ENCODE measurements at regions not wholly inside any gene's neighbourhood (a gene's known extent, or its start where the extent isn't known, plus 50 kb on each side); places are given as distances from the start of the nearest gene placed in this dataset.

DNA sequence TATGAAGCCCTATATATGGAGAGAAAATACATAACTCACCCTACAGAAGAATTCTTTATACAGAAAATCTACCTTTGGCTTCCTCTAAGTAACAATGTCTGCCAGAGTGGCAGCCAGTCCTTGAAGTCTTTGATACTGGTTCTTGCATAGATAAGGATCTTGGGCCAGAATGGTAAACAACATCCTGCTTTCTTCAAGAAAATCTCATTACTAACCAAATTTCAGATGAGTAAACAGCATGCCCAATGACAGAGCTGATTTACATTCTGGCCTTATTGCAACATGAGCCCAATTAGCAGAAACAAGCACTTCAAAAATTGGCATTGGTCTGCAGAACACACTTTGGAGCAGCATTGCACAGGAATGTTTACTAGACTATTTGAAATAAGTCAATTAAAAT lies 336.5 kb upstream of the ST6GAL2 start:
- Histone ChIP-seq H3K79me2 (ENCODE audit: low read length) (no peaks in the 10 kb centered on the region), H3K4me3 (ENCODE audit: low read length) (no peak overlapping the region), H2AFZ (ENCODE audit: low read length) (no peak overlapping the region), H3K36me3 (ENCODE audit: insufficient read depth, low read length) (peaks cover 2% of the 10 kb centered on the region; the same call in 1 of the 2 replicates), H3K9me3 (ENCODE audit: low read length) (no peaks in the 10 kb centered on the region), H4K20me1 (ENCODE audit: insufficient read depth, low read depth, low read length) (no peaks in the 10 kb centered on the region), H3K4me2 (ENCODE audit: low read depth, low read length, poor library complexity, severe bottlenecking) (no peak overlapping the region), H3K9ac (ENCODE audit: low read length) (no peak overlapping the region), H3K9me2 (replicated peaks; ENCODE audit: insufficient read depth, low read length) (no peaks in the 10 kb centered on the region), H3K4me1 (ENCODE audit: low read length) (peaks cover 13% of the 10 kb centered on the region; the same call in 1 of the 2 replicates), H3K27me3 (ENCODE audit: low read length) (peaks cover 3% of the 10 kb centered on the region; the same call in 1 of the 2 replicates), H3K27ac (ENCODE audit: low read length) (no peak overlapping the region)
- no peak for DNase-seq

DNA sequence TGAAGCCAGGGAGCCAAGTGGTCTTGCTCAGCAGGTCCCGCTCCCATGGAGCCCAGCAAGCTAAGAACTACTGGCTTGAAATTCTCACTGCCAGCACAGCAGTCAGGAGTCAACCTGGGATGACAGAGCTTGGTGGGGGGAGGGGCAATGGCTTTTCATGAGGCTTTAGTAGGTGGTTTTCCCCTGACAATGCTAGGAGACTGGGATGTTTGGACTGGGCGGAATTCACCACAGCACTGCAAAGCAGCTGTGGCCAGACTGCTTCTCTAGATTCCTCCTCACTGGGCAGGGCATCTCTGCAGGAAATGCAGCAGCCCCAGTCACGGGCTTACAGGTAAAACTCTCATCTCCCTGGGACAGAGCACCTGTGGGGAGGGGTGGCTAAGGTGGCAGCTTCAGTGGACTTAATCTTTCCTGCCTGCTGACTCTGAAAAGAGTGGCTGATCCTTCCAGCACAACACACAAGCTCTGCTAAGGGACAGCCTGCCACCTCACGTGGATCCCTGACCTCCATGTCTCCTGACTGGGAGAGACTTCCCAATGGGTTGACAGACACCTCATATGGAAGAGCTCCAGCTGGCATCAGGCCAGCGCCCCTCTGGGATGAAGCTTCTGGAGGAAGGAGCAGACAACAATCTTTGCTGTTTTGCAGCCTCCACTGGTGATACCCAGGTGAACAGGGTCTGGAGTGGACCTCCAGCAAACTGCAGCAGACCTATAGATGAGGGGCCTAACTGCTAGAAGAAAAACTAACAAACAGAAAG lies 349.7 kb upstream of the ST6GAL2 start:
- H3K9ac ChIP-seq (ENCODE audit: low read length): no peak overlapping the region
- no peak overlapping the region for H2AFZ ChIP-seq (ENCODE audit: low read length)
- no peak overlapping the region for H3K4me2 ChIP-seq (ENCODE audit: low read depth, low read length, poor library complexity, severe bottlenecking)
- no peaks in the 10 kb centered on the region for H3K4me1 ChIP-seq (ENCODE audit: low read length)
- H3K79me2 ChIP-seq (ENCODE audit: low read length): no peaks in the 10 kb centered on the region
- H3K27me3 ChIP-seq (ENCODE audit: low read length): peaks cover 7% of the 10 kb centered on the region; the same call in 1 of the 2 replicates
- H3K9me3 ChIP-seq (ENCODE audit: low read length): no peaks in the 10 kb centered on the region
- no peaks in the 10 kb centered on the region for H3K36me3 ChIP-seq (ENCODE audit: insufficient read depth, low read length)
- no peak for DNase-seq
- no peaks in the 10 kb centered on the region for H4K20me1 ChIP-seq (ENCODE audit: insufficient read depth, low read depth, low read length)
- H3K27ac ChIP-seq (ENCODE audit: low read length): no peak overlapping the region
- H3K4me3 ChIP-seq (ENCODE audit: low read length): no peak overlapping the region
- no peaks in the 10 kb centered on the region for H3K9me2 ChIP-seq (replicated peaks; ENCODE audit: insufficient read depth, low read length)

DNA sequence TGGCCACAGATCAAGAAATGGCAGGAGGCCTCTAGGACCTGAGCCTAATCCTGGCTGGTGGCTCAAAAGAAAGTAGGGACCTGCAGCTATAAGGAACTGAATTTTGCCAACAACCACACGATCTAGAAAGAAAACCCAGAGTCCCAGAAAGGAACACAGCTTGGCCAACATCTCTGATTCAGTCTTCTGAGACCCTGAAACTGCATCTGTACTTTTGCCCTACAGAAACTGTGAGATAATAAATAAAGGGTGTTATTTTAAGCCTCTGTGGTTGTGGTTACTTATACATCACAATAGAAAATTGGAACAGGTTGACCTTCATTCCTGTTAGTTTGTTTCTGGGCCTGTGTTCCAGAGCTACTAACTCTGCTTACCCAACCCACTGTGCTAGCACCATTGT lies 356.8 kb upstream of the ST6GAL2 start:
- no peaks in the 10 kb centered on the region for H3K9me2 ChIP-seq (replicated peaks; ENCODE audit: insufficient read depth, low read length)
- no peak overlapping the region for H2AFZ ChIP-seq (ENCODE audit: low read length)
- H3K9ac ChIP-seq (ENCODE audit: low read length): no peak overlapping the region
- no peaks in the 10 kb centered on the region for H3K79me2 ChIP-seq (ENCODE audit: low read length)
- no peaks in the 10 kb centered on the region for H3K9me3 ChIP-seq (ENCODE audit: low read length)
- H3K4me2 ChIP-seq (ENCODE audit: low read depth, low read length, poor library complexity, severe bottlenecking): no peak overlapping the region
- H3K27ac ChIP-seq (ENCODE audit: low read length): no peak overlapping the region
- no peaks in the 10 kb centered on the region; the same call in 1 of the 2 replicates for H3K4me1 ChIP-seq (ENCODE audit: low read length)
- no peaks in the 10 kb centered on the region; the same call in 1 of the 2 replicates for H3K27me3 ChIP-seq (ENCODE audit: low read length)
- no peaks in the 10 kb centered on the region for H3K36me3 ChIP-seq (ENCODE audit: insufficient read depth, low read length)
- DNase-seq: no peak
- H3K4me3 ChIP-seq (ENCODE audit: low read length): no peak overlapping the region
- H4K20me1 ChIP-seq (ENCODE audit: insufficient read depth, low read depth, low read length): no peaks in the 10 kb centered on the region

DNA sequence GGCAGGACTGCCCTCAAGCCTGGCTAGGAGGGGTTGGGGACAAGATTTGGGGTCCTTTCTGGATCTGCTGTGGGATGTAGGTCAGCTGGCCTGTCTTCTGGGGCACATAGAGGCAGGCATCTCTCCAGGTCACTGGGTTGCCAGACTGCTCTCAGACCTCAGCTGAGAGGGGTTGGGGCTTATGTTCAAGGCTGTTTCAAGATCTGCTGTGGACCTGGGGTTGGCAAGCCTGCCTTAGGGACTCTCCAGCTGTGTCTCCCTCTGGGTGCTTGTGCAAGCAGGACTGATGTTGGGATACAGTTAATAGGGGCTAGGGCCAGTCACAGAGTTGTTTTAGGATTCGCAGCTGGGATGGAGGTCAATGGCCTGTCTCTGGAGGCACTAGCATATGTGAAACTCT lies 363.0 kb upstream of the ST6GAL2 start:
- no peak overlapping the region for H3K4me3 ChIP-seq (ENCODE audit: low read length)
- no peaks in the 10 kb centered on the region; the same call in 1 of the 2 replicates for H3K27me3 ChIP-seq (ENCODE audit: low read length)
- H4K20me1 ChIP-seq (ENCODE audit: insufficient read depth, low read depth, low read length): no peaks in the 10 kb centered on the region
- H3K4me2 ChIP-seq (ENCODE audit: low read depth, low read length, poor library complexity, severe bottlenecking): no peak overlapping the region
- H3K36me3 ChIP-seq (ENCODE audit: insufficient read depth, low read length): no peaks in the 10 kb centered on the region
- no peaks in the 10 kb centered on the region for H3K9me2 ChIP-seq (replicated peaks; ENCODE audit: insufficient read depth, low read length)
- no peak overlapping the region for H3K27ac ChIP-seq (ENCODE audit: low read length)
- H2AFZ ChIP-seq (ENCODE audit: low read length): no peak overlapping the region
- H3K9ac ChIP-seq (ENCODE audit: low read length): no peak overlapping the region
- no peaks in the 10 kb centered on the region for H3K79me2 ChIP-seq (ENCODE audit: low read length)
- H3K9me3 ChIP-seq (ENCODE audit: low read length): no peaks in the 10 kb centered on the region
- DNase-seq: no peak
- H3K4me1 ChIP-seq (ENCODE audit: low read length): no peaks in the 10 kb centered on the region; the same call in 1 of the 2 replicates

DNA sequence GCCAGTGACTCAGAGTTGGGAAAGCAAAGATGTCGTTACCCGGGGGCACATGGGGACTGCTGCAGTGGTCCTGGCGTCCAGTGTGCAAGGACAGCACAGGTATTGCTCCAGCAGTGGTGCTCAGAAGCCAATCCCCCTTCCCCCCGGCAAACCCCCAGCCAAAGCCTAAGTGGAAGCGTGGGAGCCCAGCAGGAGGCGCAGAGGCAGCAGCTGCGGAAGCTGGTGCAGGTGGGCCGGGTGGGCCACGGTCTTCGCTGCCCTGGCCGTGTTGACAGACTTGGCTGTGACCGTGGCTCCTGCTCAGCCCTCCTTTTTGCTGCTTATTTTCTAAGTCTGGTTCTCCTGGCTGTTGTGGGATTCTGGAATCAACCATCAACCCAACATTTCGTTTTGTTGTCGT lies 369.8 kb upstream of the ST6GAL2 start:
- no peak overlapping the region for H3K4me3 ChIP-seq (ENCODE audit: low read length)
- no peaks in the 10 kb centered on the region for H3K27me3 ChIP-seq (ENCODE audit: low read length)
- no peaks in the 10 kb centered on the region for H3K9me2 ChIP-seq (replicated peaks; ENCODE audit: insufficient read depth, low read length)
- H3K79me2 ChIP-seq (ENCODE audit: low read length): no peaks in the 10 kb centered on the region
- peaks cover 28% of the 10 kb centered on the region for H3K4me1 ChIP-seq (ENCODE audit: low read length)
- no peaks in the 10 kb centered on the region for H3K36me3 ChIP-seq (ENCODE audit: insufficient read depth, low read length)
- no peak overlapping the region for H3K9ac ChIP-seq (ENCODE audit: low read length)
- H3K9me3 ChIP-seq (ENCODE audit: low read length): no peaks in the 10 kb centered on the region
- H4K20me1 ChIP-seq (ENCODE audit: insufficient read depth, low read depth, low read length): no peaks in the 10 kb centered on the region
- H3K27ac ChIP-seq (ENCODE audit: low read length): no peak overlapping the region
- H3K4me2 ChIP-seq (ENCODE audit: low read depth, low read length, poor library complexity, severe bottlenecking): no peak overlapping the region
- H2AFZ ChIP-seq (ENCODE audit: low read length): no peak overlapping the region
- no peak for DNase-seq

DNA sequence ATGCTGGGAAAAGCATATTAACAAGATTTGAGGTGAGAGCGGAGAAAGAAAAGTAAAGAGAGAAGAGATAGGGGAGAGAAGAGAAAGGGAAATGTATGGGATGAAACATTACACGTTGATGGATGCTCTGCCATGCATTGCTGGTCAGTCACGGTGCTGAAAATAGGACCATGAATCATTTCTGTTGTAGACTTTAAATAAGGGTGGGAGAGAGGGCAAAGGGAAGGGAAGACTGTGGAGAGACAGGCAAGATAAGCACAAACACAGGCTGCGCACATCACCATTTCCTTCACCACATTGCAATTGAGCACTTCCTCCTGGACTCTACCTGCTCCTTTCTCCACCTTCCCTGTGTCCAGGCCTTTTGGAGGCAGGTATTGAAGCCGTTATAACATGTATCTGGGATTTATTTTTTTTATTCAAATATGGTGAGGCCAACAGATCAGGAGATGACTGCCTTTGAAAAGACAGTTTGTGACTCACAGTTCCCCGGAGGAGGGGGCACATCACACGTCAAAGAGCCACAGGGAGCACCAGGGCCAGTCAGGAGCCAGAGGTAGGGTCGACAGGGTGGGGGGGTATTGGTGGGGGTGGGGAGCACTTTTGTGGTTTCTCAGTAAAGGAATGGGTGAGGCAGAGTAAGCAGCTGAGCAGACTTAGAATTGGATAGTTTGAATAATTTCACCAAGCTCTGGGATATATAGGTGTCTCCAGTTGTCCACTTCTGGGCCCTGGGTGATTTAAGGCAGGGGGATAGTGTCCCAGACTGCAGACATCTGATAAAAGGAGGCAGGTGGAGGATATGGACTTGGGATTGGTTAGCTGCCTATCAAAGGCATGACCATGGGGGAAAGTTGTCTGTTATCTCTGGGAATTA lies 372.8 kb upstream of the ST6GAL2 start:
- Histone ChIP-seq H3K9me2 (replicated peaks; ENCODE audit: insufficient read depth, low read length) (no peaks in the 10 kb centered on the region), H3K4me3 (ENCODE audit: low read length) (no peak overlapping the region), H3K79me2 (ENCODE audit: low read length) (no peaks in the 10 kb centered on the region), H3K4me1 (ENCODE audit: low read length) (peaks cover 59% of the 10 kb centered on the region), H4K20me1 (ENCODE audit: insufficient read depth, low read depth, low read length) (no peaks in the 10 kb centered on the region), H3K27ac (ENCODE audit: low read length) (no peak overlapping the region), H3K9ac (ENCODE audit: low read length) (no peak overlapping the region), H3K27me3 (ENCODE audit: low read length) (no peaks in the 10 kb centered on the region), H3K4me2 (ENCODE audit: low read depth, low read length, poor library complexity, severe bottlenecking) (no peak overlapping the region), H3K36me3 (ENCODE audit: insufficient read depth, low read length) (no peaks in the 10 kb centered on the region), H3K9me3 (ENCODE audit: low read length) (no peaks in the 10 kb centered on the region), H2AFZ (ENCODE audit: low read length) (no peak overlapping the region; the same call in 1 of the 2 replicates)
- no peak for DNase-seq

DNA sequence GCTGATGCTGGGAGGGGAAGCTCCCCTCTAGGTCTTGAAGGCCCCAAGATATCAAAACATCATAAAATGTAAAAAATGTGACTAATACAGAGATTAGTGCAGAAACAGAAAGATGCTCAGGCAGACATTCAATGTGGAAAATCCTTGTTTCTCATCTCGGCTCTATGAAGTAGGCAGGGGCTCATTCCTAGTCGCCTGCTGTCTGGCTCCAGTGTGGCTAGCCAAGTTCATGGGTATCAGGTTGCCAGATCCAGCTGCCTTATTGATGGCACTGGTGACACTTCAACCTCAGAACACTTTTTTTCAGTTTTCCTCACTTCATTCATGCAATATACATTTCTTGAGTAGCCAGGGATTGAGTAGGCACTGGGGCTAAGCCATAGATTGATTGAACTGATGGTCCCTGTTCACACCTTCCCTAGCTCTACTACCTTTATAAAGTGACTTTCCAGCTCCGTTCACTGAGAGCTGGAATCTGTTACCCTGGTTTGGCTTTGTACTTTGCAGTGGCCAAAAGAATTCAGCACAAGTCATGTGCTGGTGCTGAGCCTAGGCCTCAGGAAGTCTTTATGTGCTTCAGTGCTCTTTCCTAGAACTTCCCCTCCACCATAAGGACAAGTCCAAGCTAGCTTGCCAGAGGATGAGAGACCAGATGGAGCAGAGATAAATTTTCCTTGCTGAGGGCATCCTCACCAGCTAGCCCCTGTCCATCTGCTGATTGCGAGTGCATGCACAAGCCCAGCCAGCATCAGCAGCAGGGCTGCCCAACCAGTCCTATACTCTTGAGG lies 373.6 kb upstream of the ST6GAL2 start:
- Histone ChIP-seq H3K27ac (ENCODE audit: low read length) (no peak overlapping the region), H3K4me2 (ENCODE audit: low read depth, low read length, poor library complexity, severe bottlenecking) (no peak overlapping the region), H3K9me2 (replicated peaks; ENCODE audit: insufficient read depth, low read length) (no peaks in the 10 kb centered on the region), H3K36me3 (ENCODE audit: insufficient read depth, low read length) (no peaks in the 10 kb centered on the region), H3K79me2 (ENCODE audit: low read length) (no peaks in the 10 kb centered on the region), H3K27me3 (ENCODE audit: low read length) (no peaks in the 10 kb centered on the region), H3K4me1 (ENCODE audit: low read length) (peaks cover 67% of the 10 kb centered on the region), H3K9me3 (ENCODE audit: low read length) (no peaks in the 10 kb centered on the region), H4K20me1 (ENCODE audit: insufficient read depth, low read depth, low read length) (no peaks in the 10 kb centered on the region), H3K4me3 (ENCODE audit: low read length) (no peak overlapping the region), H2AFZ (ENCODE audit: low read length) (no peak overlapping the region), H3K9ac (ENCODE audit: low read length) (no peak overlapping the region)
- DNase-seq: no peak

Data from Karpas-422 (cell line).